DMS 273 (cell line): ENCODE measurements at regions not wholly inside any gene's neighbourhood (a gene's known extent, or its start where the extent isn't known, plus 50 kb on each side); places are given as distances from the start of the nearest gene placed in this dataset.
"Not testable (repeated sequence)": the region's sequence is repeated elsewhere in the genome, so short reads cannot be mapped to it uniquely, and the experiment has no call there.

Source experiments
- DNase-seq: peaks from one replicate; lab custom pipeline; 2025; ENCODE audit not compliant: unreplicated experiment; lab: John Stamatoyannopoulos, UW

DNA sequence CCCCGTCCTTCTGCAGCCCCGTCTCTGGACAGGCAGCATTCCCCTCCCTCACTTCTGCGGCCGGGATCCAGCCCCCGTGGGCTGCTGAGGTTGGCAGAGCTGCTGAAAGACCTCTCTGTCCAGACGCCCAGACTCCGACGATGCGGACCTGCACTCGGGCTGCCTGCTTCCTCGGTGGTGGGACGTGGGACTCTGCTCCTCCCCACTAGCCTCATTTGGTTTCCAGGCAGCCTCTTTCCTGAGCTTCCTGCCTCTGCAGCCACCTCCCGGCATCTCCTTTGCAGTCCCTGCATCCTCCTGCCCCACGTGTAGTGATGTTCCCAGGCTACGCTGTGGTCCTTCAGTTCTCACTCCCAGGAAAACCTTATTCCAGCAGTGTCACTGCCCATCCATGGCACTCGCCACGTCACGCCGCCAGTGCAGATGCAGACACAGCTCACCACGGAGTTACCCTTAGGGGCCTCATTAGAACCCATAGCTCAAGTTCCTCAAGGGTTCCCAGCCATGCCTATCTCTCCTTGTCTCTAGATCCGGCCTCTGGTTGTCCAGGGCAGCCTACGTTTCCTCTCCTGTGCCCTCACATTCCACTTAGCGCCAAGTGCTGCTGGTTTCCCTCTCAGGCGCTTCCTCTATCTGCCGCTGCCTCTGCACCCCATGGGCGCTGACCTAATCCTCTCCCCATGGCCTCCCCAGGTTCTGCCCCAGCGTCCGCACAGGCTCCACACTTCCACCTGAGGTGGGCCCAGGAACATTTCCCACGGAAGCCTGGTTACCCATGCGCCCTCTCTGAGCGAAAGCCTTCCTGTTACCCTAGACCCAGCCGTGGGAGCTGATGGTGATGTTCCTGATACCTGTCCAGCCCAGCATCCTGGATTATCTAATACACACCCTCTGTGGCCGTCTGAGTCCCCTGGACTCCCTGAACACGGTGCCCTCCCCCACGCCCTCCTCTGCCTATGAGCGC lies 318.3 kb upstream of the MYT1L start:
- no peak for DNase-seq

DNA sequence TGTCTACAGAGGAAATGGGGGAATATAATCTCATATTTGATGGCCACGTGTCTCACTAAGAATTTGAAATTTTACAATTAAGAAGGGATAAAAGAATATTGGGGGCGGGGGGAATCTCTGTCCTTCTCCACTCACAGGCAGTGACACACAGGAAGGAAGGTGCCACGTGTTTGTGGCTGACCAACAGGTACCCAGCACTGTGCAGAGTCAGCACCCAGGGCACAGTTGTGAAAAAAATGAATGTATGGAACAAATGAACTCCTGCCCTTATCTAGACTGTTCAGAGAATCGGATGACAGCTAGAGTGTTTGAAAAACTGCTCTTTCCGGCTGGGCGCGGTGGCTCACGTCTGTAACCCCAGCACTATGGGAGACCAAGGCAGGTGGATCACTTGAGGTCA lies 317.0 kb upstream of the MYT1L start:
- no peak for DNase-seq

DNA sequence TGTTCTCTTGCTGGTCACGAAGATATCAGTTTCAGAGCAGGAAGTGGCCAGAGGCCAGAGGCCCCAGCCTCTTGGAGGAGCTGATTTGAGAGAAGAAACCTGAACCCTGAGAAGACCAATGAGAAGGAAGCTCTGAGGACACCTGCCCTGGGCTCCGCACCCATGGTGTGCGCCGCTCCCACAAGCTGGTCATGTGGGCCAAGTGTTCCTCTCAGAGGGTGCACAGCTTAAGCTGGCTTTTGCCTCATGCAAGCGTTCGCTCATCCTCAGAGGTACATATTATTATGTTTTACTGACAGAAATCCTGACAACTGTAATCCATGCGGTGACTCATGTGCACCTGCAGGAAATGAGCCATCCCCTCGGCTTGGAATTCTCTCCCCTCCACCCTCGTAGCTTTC lies 316.1 kb upstream of the MYT1L start:
- no peak for DNase-seq

DNA sequence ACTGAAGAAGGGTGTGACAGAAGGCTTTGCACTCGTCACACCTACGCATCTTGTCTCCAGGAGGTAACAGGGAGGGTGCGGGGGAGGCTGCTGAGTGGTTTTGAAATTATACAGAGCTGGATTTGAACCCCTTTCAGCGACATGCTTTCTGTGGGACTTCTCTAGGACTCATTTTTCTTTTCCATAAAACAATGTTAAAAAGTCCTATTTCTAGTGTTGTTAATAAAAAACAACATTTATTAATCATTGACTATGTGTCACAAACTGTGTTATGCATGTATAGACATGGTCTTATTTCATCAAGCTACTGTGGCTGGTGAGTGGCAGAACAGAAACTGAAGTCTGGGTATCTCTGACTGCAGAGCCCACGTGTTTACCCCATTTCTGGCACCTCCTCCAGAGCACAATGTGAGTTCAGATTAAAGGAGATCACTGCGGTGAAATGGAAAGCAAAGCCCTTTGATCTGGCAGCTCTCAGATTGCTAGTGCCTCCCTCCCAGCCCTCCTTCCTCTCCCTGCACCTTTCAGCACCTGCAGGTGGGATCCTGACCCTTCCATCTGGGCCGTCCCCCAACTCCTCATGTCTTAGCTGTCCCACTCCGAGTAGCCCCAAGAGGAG lies 315.5 kb upstream of the MYT1L start:
- peak; percentile 46 for DNase-seq

DNA sequence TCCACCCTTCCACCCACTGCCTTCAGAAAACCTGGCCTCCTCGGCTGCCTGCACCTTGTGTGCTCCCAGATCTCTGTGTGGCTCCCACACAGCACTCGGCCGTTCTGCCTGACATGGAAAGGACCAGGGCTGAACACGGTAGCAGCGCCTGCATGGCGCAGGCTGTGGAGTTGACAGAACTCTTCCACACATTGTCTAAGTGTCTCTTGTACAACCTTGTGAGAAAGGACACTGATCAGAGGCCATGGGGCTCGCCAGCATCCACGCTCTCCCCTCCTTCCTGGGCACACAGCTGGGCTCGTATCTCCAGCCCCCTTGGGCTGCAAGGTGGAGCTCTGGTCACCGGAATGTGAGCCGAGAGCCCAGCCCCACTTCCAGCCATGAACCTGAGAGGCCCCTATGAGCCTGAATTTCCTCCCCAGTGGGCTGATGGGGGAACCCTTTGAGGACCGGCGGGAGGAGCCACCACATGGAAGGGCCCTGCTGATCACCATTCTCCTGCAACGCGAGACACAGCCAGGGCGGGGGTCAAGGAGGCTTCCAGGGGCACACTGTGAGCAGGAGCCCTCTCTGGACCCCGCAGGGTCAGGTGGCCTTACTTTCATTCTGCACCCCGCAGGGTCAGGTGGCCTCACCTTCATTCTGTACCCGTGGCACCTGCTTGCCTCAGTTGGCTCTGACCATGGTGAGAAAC lies 314.2 kb upstream of the MYT1L start:
- DNase-seq, result no peak

DNA sequence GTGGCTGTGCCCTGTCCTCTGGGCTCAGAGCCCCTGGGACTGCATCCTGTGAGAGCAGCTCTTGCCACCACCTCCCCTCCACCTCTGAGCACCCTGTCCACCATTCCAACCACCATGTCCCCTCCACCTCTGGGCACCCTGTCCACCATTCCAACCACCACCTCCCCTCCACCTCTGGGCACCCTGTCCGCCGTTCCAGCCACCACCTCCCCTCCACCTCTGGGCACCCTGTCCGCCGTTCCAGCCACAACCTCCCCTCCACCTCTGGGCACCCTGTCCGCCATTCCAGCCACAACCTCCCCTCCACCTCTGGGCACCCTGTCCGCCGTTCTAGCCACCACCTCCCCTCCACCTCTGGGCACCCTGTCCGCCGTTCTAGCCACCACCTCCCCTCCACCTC lies 313.7 kb upstream of the MYT1L start:
- DNase-seq, result not testable (repeated sequence)

DNA sequence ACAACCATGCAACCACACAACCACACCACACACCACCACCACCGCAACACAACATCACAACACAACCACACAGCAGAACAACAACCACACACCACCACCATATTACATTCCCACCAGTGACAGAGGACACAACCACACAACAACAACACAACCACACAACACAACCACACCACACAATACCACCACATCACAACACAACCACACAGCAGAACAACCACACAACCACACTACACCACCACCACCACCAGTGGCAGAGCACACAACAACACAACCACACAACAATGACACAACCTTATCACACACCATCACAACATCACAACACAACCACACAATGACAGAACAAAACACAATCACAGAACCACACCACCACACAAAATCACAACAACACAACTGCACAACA lies 313.0 kb upstream of the MYT1L start:
- no peak for DNase-seq

DNA sequence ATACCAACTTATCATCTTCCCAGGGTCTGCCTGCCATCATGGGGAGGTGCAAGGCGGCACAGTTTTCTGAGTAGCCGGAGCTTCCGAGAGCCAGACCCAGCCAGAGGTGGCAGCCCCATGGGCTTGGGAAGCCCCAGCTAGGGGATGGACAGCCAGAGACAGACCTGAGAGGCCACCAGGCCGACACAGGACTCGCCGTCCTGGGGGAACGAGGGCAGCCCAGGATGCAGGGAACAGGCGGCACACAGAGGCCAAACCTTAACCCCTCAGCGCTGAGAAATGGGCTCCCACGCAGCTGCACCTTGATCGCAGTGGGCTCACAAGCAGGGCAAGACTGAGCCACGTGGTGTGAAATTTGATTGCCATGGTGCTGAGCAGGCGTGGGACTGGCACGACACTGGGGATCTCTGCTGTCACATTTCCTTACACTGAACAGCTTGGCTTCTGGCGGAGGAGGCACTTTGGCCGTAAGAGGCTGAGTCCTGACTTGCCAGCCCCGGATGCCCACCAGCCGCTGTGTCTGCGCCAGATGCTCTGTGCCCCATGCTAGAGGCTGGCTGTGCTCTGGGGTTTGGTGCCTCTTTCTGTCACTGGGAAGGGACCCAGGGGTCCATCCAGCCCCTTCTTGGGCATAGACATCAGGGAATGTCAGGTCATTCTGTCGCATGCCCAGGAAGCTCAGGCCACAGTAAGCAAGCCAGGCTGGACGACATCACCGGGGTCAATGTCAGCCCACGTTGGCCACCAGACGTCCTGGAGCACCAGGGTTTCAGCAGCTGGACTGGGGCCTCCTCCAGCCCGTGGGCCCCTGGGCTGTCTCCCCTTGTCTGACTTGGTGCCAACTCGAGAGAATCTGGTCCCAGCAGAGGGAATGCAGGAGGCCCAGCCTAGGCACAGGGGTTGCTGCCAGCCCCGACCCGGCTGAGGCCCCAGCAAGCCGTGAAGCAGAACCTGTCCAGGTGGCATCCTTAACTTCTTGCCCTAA lies 312.1 kb upstream of the MYT1L start:
- DNase-seq, result peak; percentile 73

DNA sequence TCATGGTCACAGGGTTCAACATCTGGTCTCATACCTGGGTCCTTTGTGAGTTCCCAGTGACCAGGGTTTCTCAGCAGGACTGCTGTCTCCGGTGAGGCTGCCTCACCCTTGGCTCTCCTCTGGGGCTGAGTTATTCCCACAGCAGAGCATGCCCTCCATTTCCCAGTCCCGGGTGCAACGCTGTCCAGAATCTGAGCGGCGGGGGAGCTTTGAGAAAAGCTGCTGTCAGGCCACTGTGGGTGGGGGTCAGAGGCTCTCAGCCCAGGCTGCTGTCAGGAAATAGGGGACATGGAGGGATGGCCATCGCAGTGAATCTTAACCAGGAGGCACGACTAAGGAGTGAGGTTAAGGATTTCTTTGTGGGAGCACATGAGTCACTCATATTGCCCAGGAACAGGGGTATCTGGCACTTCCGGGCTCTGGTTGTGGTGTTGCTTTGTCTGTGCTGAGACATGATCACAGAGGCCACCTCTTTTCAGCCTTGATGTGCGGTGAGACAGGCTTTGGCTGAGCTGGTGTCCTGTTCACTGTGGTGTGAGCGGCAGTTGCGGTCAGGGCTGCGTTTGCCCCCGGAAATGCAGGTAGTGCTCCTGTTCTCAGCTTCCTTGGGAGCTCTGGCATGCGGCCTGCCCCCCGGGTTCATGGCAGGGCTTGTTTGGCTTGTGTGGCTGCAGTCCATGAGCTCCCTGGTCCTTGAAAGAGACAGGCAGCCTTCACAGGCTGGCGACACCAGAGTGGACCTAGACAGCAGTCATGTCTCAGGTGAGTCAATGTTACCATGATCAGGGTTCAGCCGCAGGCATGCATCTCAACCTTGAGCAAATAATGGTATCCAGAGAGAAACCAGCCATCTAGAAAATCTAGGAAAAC lies 310.7 kb upstream of the MYT1L start:
- DNase-seq, result no peak

DNA sequence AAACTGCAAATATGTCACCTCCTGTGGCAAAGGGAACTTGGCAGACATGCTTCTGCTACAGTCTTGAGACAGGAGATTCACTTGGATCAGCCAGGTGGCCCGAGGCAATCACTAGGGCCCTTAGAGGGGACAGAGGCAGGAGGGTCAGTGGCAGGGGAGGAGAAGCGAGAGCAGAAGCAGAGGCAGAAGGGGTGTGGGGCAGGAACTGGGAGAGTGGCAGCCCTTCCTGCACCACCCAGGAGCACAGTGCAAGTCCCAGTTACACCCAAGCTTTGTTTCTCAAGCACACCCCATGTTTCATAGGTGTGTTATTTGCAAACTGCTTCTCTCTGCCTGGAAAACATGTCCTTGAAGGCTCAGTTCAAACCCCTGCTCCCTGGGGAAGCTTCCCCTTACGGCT lies 309.7 kb upstream of the MYT1L start:
- DNase-seq, result no peak

DNA sequence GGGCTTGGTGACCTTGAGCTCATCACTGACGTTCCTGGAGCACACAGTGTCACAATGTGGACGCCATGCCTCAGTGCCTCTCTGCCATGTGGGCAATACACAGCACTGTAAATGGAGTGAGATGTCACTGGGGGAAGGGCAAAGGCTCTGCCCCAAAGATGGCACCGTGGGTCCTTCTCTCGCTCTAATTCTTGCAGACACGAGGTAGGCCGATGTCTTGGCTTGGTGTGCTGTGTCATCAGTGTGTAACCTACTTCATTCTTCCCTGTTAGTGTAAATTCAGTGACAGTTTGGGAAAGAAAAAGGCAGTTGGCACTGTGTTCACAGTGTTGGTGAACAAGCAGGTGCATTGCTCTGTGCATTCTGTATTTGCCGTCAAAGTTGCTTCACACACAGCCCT lies 309.3 kb upstream of the MYT1L start:
- no peak for DNase-seq

DNA sequence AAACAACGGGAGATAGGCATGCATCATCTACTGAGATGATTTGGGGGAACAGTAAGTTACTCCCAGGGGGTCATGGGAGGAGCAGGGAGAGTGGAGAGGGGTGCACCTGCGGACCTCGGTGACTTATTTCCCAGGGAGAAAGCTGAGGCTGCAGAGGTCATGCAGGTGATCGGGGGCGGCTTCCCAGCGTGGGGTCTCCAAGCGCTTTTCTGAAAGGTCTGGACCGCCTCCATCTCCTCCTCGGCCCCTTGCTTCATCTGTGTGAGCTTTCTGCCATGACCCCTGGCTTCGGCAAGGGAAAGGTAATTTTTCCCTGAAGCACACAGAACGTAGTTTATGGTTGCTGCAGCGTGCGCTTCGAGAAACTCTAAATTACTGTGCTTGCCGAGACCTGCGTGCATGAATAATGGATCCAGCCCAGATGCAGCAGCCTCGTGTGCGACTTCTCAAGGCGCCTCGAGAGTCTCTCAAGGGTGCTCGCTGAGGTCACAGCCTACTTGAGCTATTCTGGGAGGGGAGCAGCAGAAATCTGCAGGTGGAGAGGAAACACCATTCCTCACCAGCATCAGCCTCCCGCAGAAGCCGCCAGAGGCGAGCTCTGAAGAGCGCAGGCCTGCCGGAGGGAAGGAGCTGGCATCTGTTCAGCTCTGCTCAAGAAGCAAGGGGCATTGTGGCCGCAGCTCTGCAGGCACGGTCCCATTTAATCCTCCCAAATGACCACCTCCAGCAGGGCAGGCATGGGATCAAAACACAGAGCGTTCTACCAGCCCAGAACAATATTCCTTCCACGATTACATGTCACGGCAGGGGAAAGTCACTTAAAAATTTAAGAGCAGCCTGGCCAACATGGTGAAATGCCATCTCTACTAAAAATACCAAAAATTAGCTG lies 308.4 kb upstream of the MYT1L start:
- DNase-seq, result peak; percentile 17

DNA sequence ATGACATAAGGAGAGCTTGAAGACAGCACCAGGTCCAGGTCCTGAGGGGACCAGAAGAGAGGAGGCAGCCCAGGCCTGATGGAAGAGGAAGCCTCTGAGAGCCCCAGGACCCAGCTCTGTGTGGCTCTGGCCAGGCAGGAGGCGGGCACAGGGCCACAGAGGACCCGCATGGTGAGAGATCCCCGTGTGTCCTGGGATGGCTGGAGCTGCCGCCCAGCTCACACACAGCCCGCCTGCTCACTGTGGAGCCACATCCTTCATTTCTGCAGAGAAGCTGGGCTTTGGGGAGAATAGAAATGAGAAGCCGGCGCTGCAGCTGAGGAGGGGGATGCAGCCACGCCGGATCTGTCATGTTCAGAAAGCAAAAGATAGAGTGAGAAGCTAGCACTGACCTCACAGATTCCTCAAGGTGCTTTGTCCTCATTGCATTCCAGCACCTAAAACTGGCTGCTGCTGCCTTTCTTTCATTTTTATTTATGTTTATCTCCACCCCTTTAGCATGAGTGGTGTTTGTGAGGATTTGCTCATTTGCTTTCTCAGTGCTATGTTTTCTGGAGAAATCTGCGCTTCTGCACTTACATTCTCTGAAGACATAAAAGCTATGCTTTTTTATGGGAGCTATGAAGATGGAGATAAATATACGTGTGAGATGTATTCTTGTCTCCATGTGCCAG lies 307.6 kb upstream of the MYT1L start:
- no peak for DNase-seq

DNA sequence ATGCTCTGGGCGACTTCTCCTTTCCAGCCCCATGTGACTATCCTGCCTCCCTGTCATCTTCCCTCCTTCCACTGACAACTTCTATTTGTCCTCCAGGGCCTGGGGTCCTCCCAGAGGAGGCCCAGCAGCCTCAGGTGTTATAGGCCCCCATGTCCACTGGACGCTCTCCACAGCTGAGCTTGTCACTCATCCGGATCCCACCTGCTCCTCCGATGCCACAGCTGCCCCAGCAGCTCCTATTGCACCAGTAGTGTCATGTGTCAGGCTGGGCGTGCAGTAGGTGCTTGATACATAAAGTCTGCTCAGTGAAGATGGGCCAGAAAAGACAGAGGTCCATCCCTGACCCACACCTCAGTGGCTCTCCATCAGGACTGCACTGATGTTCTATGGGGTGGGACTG lies 305.7 kb upstream of the MYT1L start:
- no peak for DNase-seq

DNA sequence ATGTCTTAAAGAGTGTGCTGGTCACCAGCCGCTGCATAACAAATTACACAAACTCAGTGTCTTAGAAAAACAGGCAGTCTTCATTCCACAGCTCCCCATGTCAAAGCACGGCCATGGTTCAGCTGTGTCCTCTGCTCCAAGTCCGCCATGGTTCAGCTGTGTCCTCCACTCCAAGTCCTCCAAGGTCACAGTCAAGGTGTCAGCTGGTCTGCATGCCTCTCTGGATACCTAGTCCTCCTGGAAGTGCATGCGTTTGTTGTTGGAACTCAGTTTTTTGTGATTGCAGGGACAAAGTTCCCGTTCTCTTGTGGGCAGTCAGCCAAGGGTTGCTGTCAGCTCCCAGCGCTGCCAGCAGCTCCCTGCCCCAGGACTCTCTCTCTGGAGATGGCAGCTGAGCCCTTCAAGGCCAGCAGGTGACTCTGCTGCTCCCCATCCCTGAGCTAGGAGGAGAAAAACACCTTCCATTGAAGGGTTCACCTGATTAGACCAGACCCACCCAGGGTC lies 304.0 kb upstream of the MYT1L start:
- no peak for DNase-seq

DNA sequence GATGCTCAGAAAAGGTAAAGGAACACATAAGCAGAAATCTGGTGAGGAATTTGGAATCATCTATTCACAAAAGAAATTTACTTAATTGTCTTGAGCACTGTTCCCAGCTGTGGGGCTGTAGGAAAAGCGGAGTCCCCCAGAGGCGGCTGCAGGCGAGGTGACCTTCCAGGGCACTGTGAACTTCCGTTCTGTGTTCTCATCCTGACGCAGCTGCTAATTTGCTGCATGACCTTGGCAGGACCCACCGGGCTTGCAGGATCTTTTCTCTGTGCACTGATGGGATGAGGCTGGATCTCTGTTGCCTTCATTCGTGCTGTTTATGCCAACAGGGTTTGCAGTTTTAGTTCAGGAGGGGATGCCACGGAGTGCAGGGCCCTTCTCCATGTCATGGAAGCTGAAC lies 301.9 kb upstream of the MYT1L start:
- no peak for DNase-seq

DNA sequence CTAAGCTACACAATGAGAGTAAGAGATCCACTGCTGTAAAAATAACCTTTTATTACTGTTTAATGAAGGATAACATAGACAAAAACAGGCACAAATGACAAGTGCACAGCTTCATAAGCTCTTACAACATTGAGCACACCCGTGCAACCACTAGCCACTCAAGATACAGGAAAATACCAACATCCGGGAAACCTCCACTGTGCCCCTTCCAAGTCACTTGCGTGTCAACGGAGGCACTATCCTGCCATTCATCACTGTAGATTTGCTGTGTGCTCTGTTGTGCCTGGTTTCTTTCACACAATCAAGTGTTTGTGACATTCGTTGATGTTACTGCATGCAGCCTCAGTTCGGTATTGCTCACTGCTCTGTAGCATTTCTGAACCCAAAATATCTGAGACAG lies 292.9 kb upstream of the MYT1L start:
- no peak for DNase-seq

DNA sequence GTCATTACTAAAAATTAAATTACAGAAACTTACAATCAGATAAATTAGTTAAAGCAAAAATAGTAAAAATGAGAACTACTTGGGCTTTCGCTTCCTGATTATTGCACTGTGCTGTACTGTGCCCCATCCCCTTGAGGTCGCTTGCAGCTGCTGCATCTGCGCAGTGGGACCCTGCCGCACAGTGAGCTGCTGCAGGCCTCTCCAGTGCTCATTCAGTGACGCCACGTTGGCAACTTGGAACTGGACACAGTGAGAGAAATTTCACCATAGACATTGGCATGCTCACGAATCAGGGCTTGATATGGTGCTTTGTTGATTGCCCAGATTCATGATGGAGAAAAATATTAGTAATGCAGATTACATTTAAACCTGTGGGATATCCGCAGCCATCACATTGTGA lies 290.8 kb upstream of the MYT1L start:
- no peak for DNase-seq
